H9 (cell line): ENCODE measurements at regions not wholly inside any gene's neighbourhood (a gene's known extent, or its start where the extent isn't known, plus 50 kb on each side); places are given as distances from the start of the nearest gene placed in this dataset.

Experiments
- DNase-seq: peaks from one replicate; pipeline ENCODE4 v3.0.0-alpha.2; 2017
- H2AFZ ChIP-seq: one replicate; pipeline ENCODE4 v1.6.1; 2013; ENCODE audit warnings: mild to moderate bottlenecking, low read length, control low read depth, moderate library complexity
- H2AK5ac ChIP-seq: 2 replicates; pipeline ENCODE4 v1.6.1; 2013; ENCODE audit warnings: low read length, control low read depth, mixed read lengths; ENCODE audit not compliant: insufficient read length
- H2BK120ac ChIP-seq: one replicate; pipeline ENCODE4 v1.6.1; 2013; ENCODE audit warnings: low read depth, mild to moderate bottlenecking, low read length, control low read depth, inconsistent platforms; ENCODE audit not compliant: poor library complexity, severe bottlenecking
- H2BK12ac ChIP-seq: 2 replicates; pipeline ENCODE4 v1.6.1; 2013; ENCODE audit warnings: low read length, control low read depth, mixed read lengths, low read depth; ENCODE audit not compliant: insufficient read length
- H2BK15ac ChIP-seq: 2 replicates; pipeline ENCODE4 v1.6.1; 2013; ENCODE audit warnings: low read depth, low read length, control low read depth
- H2BK20ac ChIP-seq: one replicate; pipeline ENCODE4 v1.6.1; 2013; ENCODE audit warnings: low read depth, mild to moderate bottlenecking, low read length, control low read depth, inconsistent platforms; ENCODE audit not compliant: poor library complexity, severe bottlenecking
- H2BK5ac ChIP-seq: 2 replicates; pipeline ENCODE4 v1.6.1; 2013; ENCODE audit warnings: low read length, control low read depth, mixed read lengths; ENCODE audit not compliant: insufficient read length
- H3K14ac ChIP-seq: 2 replicates; pipeline ENCODE4 v1.6.1; 2013; ENCODE audit warnings: low read length, control low read depth; ENCODE audit not compliant: insufficient read depth
- H3K18ac ChIP-seq: 2 replicates; pipeline ENCODE4 v1.6.1; 2013; ENCODE audit warnings: low read depth, mild to moderate bottlenecking, mixed read lengths, low read length, control low read depth; ENCODE audit not compliant: insufficient read length
- H3K23ac ChIP-seq: 2 replicates; pipeline ENCODE4 v1.6.1; 2013; ENCODE audit warnings: low read length, control low read depth, mixed read lengths, low read depth; ENCODE audit not compliant: insufficient read length
- H3K23me2 ChIP-seq: 2 replicates; pipeline ENCODE4 v1.6.1; 2013; ENCODE audit warnings: low read depth, mild to moderate bottlenecking, mixed read lengths, low read length, control low read depth; ENCODE audit not compliant: insufficient read length, poor library complexity, severe bottlenecking
- H3K27ac ChIP-seq: 2 replicates; pipeline ENCODE4 v1.5.1; 2013; ENCODE audit warnings: low read length, control low read depth, mixed read lengths, low read depth; ENCODE audit not compliant: insufficient read length
- H3K27me3 ChIP-seq: 2 replicates; pipeline ENCODE4 v1.6.1; 2013; ENCODE audit warnings: low read length, control low read depth, inconsistent platforms; ENCODE audit not compliant: insufficient read depth
- H3K4ac ChIP-seq: 2 replicates; pipeline ENCODE4 v1.6.1; 2013; ENCODE audit warnings: low read depth, mild to moderate bottlenecking, control low read depth, inconsistent platforms, low read length, moderate library complexity
- H3K4me1 ChIP-seq: 2 replicates; pipeline ENCODE4 v1.6.1; 2013; ENCODE audit warnings: low read length, control low read depth, inconsistent platforms; ENCODE audit not compliant: insufficient read depth
- H3K4me2 ChIP-seq: 2 replicates; pipeline ENCODE4 v1.6.1; 2013; ENCODE audit warnings: low read length, control low read depth, mixed read lengths; ENCODE audit not compliant: insufficient read length, insufficient read depth
- H3K56ac ChIP-seq: 2 replicates; pipeline ENCODE4 v1.6.1; 2013; ENCODE audit warnings: low read depth, mild to moderate bottlenecking, mixed read lengths, low read length, control low read depth; ENCODE audit not compliant: insufficient read length
- H3K79me1 ChIP-seq: 2 replicates; pipeline ENCODE4 v1.6.1; 2013; ENCODE audit warnings: low read depth, mild to moderate bottlenecking, moderate library complexity, low read length, control low read depth, inconsistent platforms; ENCODE audit not compliant: insufficient read depth, poor library complexity, severe bottlenecking
- H3K79me2 ChIP-seq: 2 replicates; pipeline ENCODE4 v1.6.1; 2013; ENCODE audit warnings: low read length, control low read depth, inconsistent platforms; ENCODE audit not compliant: insufficient read depth
- H3K9ac ChIP-seq: 2 replicates; pipeline ENCODE4 v1.6.1; 2013; ENCODE audit warnings: low read length, control low read depth, mixed read lengths; ENCODE audit not compliant: insufficient read length; ENCODE audit errors: extremely low read depth
- H3K9me3 ChIP-seq: one replicate; pipeline ENCODE4 v1.6.1; 2013; ENCODE audit warnings: low read depth, low read length, inconsistent platforms; ENCODE audit not compliant: control insufficient read depth
- H3T11ph ChIP-seq: one replicate; pipeline ENCODE4 v1.6.1; 2013; ENCODE audit warnings: mild to moderate bottlenecking, low read length, control low read depth, inconsistent platforms
- H4K20me1 ChIP-seq: one replicate; pipeline ENCODE4 v1.6.1; 2013; ENCODE audit not compliant: control insufficient read depth, insufficient read length, insufficient read depth
- H4K5ac ChIP-seq: 2 replicates; pipeline ENCODE4 v1.6.1; 2013; ENCODE audit warnings: low read depth, mild to moderate bottlenecking, mixed read lengths, low read length, control low read depth; ENCODE audit not compliant: insufficient read length
- H4K8ac ChIP-seq: replicated peaks from 2 replicates; pipeline ENCODE4 v1.6.1; 2013; ENCODE audit warnings: low read length, control low read depth, mixed read lengths, low read depth; ENCODE audit not compliant: insufficient read length
- H4K91ac ChIP-seq: 2 replicates; pipeline ENCODE4 v1.6.1; 2013; ENCODE audit warnings: low read depth, mild to moderate bottlenecking, moderate library complexity, mixed read lengths, low read length, control low read depth; ENCODE audit not compliant: insufficient read length
- H3K27ac Mint-ChIP-seq, 3 experiments: 2 replicates in 2 of 3; 3 replicates in 1 of 3; pipeline ENCODE4 v1.8.0; 2020 to 2021; ENCODE audit warnings: mixed read lengths in 3 of 3, mild to moderate bottlenecking in 1 of 3, moderate library complexity in 1 of 3
- H3K27me3 Mint-ChIP-seq: 2 replicates; pipeline ENCODE4 v1.8.0; 2021; ENCODE audit warnings: low read depth, mild to moderate bottlenecking, moderate library complexity, mixed read lengths
- H3K36me3 Mint-ChIP-seq, 3 experiments: 2 replicates in 2 of 3; 3 replicates in 1 of 3; pipeline ENCODE4 v1.8.0; 2020 to 2021; ENCODE audit warnings: low read depth in 3 of 3, mixed read lengths in 3 of 3; ENCODE audit not compliant: insufficient read depth in 1 of 3
- H3K4me1 Mint-ChIP-seq, 2 experiments: 2 replicates each; pipeline ENCODE4 v1.8.0; 2020; ENCODE audit warnings: mixed read lengths in 2 of 2
- H3K4me3 Mint-ChIP-seq, 2 experiments: 2 replicates in 1 of 2; 3 replicates in 1 of 2; pipeline ENCODE4 v1.8.0; 2020 to 2021; ENCODE audit warnings: mild to moderate bottlenecking in 2 of 2, mixed read lengths in 2 of 2, moderate library complexity in 1 of 2
- H3K9me3 Mint-ChIP-seq, 2 experiments: 2 replicates in 1 of 2; 3 replicates in 1 of 2; pipeline ENCODE4 v1.8.0; 2020; ENCODE audit warnings: mild to moderate bottlenecking in 2 of 2, mixed read lengths in 2 of 2, moderate library complexity in 1 of 2
- CTCF ChIP-seq: fragments of 200-600 bp; sonication (generic); conservative IDR thresholded peaks from 3 replicates; pipeline ENCODE4 v1.8.0; 2021; ENCODE audit warnings: antibody characterized with exemption, mild to moderate bottlenecking
- WGBS: extraction: QIAGEN DNeasy Blood & Tissue Kit; methylation state at CpG from one replicate; pipeline ENCODE4 v1.1.7; 2013; ENCODE audit warnings: missing lambda C conversion rate, low lambda C conversion rate, mixed read lengths; ENCODE audit not compliant: insufficient read length; ENCODE audit errors: extremely low coverage; 5-methylcytosine and 5-hydroxymethylcytosine counted together

- Histone ChIP-seq H3K4me1 (peaks cover 3% of the 10 kb centered on the region; the same call in 1 of the 2 replicates), H3K9me3 (no peaks in the 10 kb centered on the region), H2BK20ac (no peak overlapping the region), H2BK15ac (no peak overlapping the region), H2BK12ac (no peak overlapping the region), H4K91ac (no peak overlapping the region), H3K18ac (no peak overlapping the region), H2BK5ac (no peak overlapping the region), H3K56ac (no peak overlapping the region), H2AK5ac (no peak overlapping the region), H2AFZ (no peak overlapping the region), H3T11ph (no peak overlapping the region), H3K27me3 (no peaks in the 10 kb centered on the region), H3K9ac (no peak overlapping the region), H3K14ac (no peak overlapping the region; the same call in 1 of the 2 replicates), H3K79me1 (no peaks in the 10 kb centered on the region), H3K27ac (no peak overlapping the region), H4K5ac (no peak overlapping the region), H4K8ac (no peak overlapping the region), H3K4me2 (no peak overlapping the region), H4K20me1 (no peaks in the 10 kb centered on the region), H2BK120ac (no peak overlapping the region), H3K23ac (no peak overlapping the region), H3K23me2 (no peaks in the 10 kb centered on the region), H3K4ac (no peak overlapping the region), H3K79me2 (no peaks in the 10 kb centered on the region)
- no peak for DNase-seq
- Mint-ChIP-seq H3K36me3 (no peaks in the 10 kb centered on the region; a peak in 1 of 7 replicates), H3K9me3 (no peaks in the 10 kb centered on the region), H3K27me3 (no peaks in the 10 kb centered on the region; the same call in 1 of the 2 replicates), H3K4me1 (peaks cover 0 to 3% of the 10 kb centered on the region in 2 experiments; a peak in 1 of 4 replicates), H3K27ac (no peak overlapping the region), H3K4me3 (no peak overlapping the region)
- TF ChIP-seq CTCF, result no peak
- no CpG with 5 or more reads among the region's 8 CpGs for WGBS
Observed at GRCh38 chr3:13242364-13242737, 169.1 kb upstream of the IQSEC1 start.
